ENCODE measurements at regions not wholly inside any gene's neighbourhood (a gene's known extent, or its start where the extent isn't known, plus 50 kb on each side); places are given as distances from the start of the nearest gene placed in this dataset.

DNA sequence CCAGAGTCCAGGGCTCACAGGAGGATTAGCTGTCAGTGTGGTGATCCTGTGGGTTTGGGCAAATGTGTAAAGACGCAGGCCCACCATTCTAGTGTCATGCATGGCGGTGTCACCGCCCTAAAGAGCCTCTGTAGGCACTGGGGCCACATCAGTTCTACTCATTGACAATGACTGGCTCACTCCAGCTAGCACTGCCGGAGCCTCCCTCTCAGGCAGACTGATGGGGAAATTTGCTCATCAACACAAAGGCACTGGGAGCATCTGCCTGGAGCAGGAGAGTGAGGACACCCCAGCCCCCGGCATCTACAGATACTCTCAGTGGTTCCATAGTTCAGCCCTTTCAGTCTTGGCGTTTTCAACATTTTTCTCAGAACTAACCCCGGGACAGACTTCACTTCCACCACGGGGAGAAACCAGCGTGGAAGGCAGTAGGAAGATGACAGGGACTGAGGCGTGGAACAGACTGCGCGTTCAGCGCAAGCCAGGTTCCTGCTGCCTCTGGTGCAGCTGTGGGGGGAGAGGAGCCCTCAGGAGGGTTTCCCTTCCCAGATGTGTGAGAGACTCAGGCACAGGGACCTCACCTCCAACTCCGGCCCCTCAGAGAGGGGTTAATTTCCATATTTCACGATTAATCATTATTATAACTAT lies 256.6 kb downstream of the RBFOX3 start:
- H3K27me3 ChIP-seq, result peaks cover 0 to 32% of the 10 kb centered on the region in 2 donors
- intact Hi-C loops (cut with DNase I), result no loop called here
- no peak overlapping the region for H3K4me3 ChIP-seq
- DNase-seq, result no peak
- 58 to 69% methylated on average over 11 to 15 of the region's 15 CpGs for WGBS, 2 donors
- H3K9me3 ChIP-seq, result no peaks in the 10 kb centered on the region
- no peak for TF ChIP-seq POLR2A (IDR thresholded peaks at IDR 0.05)
- TF ChIP-seq, protein P1, sequence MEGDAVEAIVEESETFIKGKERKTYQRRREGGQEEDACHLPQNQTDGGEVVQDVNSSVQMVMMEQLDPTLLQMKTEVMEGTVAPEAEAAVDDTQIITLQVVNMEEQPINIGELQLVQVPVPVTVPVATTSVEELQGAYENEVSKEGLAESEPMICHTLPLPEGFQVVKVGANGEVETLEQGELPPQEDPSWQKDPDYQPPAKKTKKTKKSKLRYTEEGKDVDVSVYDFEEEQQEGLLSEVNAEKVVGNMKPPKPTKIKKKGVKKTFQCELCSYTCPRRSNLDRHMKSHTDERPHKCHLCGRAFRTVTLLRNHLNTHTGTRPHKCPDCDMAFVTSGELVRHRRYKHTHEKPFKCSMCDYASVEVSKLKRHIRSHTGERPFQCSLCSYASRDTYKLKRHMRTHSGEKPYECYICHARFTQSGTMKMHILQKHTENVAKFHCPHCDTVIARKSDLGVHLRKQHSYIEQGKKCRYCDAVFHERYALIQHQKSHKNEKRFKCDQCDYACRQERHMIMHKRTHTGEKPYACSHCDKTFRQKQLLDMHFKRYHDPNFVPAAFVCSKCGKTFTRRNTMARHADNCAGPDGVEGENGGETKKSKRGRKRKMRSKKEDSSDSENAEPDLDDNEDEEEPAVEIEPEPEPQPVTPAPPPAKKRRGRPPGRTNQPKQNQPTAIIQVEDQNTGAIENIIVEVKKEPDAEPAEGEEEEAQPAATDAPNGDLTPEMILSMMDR (IDR thresholded peaks at IDR 0.05), result no peak
- ATAC-seq, result no peak
- H3K27ac ChIP-seq, result no peak overlapping the region
- no peaks in the 10 kb centered on the region for H3K4me1 ChIP-seq
- H3K36me3 ChIP-seq (replicated peaks in 1 of 2; ENCODE audit: insufficient read depth in 1 of 2, low read depth in 2 of 2), result no peaks in the 10 kb centered on the region

DNA sequence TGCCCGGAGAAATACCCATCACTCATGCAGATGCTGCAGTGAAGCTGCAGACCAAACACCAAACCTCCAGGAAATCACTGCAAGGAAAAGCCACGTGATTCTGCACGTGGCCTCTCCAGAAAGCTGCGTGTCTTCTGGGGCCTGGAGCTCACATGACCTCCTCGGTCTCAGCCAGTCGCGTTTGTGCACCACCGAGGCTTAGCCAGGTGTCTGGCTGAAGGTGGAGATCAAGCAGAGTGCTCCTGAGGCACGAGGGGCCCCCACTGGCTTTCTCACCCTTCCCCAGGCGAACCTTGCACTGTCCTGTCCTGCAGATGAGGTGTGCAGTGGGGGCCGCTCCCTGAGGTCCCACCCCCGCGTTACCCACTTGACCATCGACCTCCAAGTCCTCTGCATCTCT lies 257.3 kb downstream of the RBFOX3 start:
- Histone ChIP-seq H3K36me3 (replicated peaks in 1 of 2; ENCODE audit: insufficient read depth in 1 of 2, low read depth in 2 of 2) (no peaks in the 10 kb centered on the region), H3K9me3 (no peaks in the 10 kb centered on the region), H3K27me3 (peaks cover 0 to 32% of the 10 kb centered on the region in 2 donors), H3K4me3 (no peak overlapping the region), H3K4me1 (no peaks in the 10 kb centered on the region), H3K27ac (no peak overlapping the region)
- TF ChIP-seq, protein P1 (IDR thresholded peaks at IDR 0.05), result no peak
- no peak for TF ChIP-seq POLR2A (IDR thresholded peaks at IDR 0.05)
- intact Hi-C loops (cut with DNase I), result no loop called here
- WGBS, 2 donors, result 48 to 50% methylated on average over 13 to 14 of the region's 14 CpGs
- ATAC-seq, result no peak
- no peak for DNase-seq

DNA sequence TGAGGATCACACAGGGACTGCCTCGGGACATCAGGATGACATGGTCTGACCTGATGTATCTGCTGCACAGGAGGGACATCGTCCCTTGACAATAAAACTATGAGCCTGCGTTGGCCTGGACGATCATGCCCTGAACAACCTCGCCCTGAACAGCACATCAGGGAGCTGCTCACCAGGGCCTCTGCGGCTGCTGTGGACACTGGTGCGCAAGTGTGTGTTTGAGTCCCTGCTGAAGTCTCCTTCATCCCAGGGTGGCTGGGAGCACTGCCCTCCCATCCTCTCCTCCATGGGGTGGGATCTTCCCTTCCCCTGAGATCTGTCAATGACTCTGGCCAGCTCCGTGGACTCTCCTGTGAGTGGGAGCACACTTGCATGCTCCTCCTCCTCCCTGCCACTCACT lies 257.8 kb downstream of the RBFOX3 start:
- Histone ChIP-seq H3K9me3 (no peaks in the 10 kb centered on the region), H3K4me3 (no peak overlapping the region), H3K27ac (no peak overlapping the region), H3K4me1 (no peaks in the 10 kb centered on the region), H3K27me3 (peaks cover 0 to 32% of the 10 kb centered on the region in 2 donors), H3K36me3 (replicated peaks in 1 of 2; ENCODE audit: insufficient read depth in 1 of 2, low read depth in 2 of 2) (no peaks in the 10 kb centered on the region)
- TF ChIP-seq POLR2A (IDR thresholded peaks at IDR 0.05), result no peak
- TF ChIP-seq, protein P1 (IDR thresholded peaks at IDR 0.05), result no peak
- ATAC-seq (no peak), DNase-seq (no peak)
- 25 to 65% methylated on average over 1 to 7 of the region's 8 CpGs for WGBS, 2 donors
- intact Hi-C loops (cut with DNase I), result no loop called here

DNA sequence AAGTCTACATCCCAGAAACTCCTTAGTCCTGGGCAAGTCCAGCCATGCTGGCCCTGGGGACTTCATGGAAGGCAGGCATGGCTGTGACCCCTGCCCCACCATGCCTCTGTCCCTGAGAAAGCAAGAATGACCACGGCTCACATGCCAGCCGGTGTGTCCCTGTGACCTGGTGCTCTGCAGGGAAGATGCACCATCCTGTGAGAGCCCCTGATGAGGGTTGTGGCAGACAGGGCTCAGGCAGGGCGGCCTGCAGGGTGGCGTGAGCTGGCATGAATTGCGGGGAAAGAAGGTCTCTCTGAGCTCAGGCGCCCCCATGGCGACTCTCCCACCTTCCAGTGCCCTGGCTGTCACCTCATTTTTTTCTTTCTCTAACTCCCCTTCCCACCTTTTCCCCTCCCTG lies 260.3 kb downstream of the RBFOX3 start:
- Histone ChIP-seq H3K4me1 (no peaks in the 10 kb centered on the region), H3K27ac (no peak overlapping the region), H3K4me3 (no peak overlapping the region), H3K27me3 (peaks cover 0 to 21% of the 10 kb centered on the region in 2 donors), H3K9me3 (no peaks in the 10 kb centered on the region), H3K36me3 (replicated peaks in 1 of 2; ENCODE audit: insufficient read depth in 1 of 2, low read depth in 2 of 2) (no peaks in the 10 kb centered on the region)
- ATAC-seq (no peak), DNase-seq (no peak)
- WGBS, 2 donors, result 75 to 76% methylated on average over 7 of the region's 7 CpGs
- intact Hi-C loops (cut with DNase I), result no loop called here
- TF ChIP-seq POLR2A (IDR thresholded peaks at IDR 0.05), result no peak
- TF ChIP-seq, protein P1 (IDR thresholded peaks at IDR 0.05), result no peak

Data from body of pancreas (tissue), 4 donors.